ENCODE measurements at regions not wholly inside any gene's neighbourhood (a gene's known extent, or its start where the extent isn't known, plus 50 kb on each side); places are given as distances from the start of the nearest gene placed in this dataset.

DNA sequence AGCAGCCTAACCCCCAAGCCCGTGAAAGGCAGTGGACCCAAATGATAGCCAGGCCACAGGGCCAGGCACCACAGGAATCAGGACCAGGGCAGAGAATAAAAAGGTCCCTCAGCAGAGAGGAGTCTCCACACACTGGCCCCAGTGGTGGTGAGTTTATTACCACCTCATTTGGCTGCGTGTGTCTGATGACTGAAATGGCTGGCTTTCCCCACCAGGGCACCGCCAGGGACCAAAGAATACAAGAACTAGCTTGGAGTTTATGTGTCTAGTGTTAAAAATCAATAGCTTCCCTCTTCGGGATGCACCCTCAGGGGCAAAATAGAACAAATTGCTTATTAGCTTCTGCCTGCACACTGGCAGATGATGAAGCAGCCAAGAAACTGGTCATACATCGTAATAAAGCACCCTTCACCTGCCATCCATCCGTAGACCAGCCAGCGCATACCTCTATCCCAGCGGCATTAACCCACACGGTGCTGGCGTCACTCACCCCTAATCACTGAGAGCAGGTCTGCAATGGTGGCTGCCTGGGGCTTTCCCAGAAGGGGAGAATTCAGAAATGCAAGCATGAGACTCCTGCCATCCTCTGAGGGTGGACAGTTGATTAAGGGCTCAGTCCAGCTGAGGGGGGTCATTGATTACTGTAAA, 223.7 kb upstream of the ZMIZ1 start:
- TF ChIP-seq, protein P1, sequence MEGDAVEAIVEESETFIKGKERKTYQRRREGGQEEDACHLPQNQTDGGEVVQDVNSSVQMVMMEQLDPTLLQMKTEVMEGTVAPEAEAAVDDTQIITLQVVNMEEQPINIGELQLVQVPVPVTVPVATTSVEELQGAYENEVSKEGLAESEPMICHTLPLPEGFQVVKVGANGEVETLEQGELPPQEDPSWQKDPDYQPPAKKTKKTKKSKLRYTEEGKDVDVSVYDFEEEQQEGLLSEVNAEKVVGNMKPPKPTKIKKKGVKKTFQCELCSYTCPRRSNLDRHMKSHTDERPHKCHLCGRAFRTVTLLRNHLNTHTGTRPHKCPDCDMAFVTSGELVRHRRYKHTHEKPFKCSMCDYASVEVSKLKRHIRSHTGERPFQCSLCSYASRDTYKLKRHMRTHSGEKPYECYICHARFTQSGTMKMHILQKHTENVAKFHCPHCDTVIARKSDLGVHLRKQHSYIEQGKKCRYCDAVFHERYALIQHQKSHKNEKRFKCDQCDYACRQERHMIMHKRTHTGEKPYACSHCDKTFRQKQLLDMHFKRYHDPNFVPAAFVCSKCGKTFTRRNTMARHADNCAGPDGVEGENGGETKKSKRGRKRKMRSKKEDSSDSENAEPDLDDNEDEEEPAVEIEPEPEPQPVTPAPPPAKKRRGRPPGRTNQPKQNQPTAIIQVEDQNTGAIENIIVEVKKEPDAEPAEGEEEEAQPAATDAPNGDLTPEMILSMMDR (IDR thresholded peaks at IDR 0.05; ENCODE audit: low read length), result no peak
- no peak for TF ChIP-seq EZH2 (IDR thresholded peaks at IDR 0.05; ENCODE audit: borderline replicate concordance, low read length)
